Right lobe of liver (tissue), 4 donors: ENCODE measurements at regions not wholly inside any gene's neighbourhood (a gene's known extent, or its start where the extent isn't known, plus 50 kb on each side); places are given as distances from the start of the nearest gene placed in this dataset.

Source experiments
- POLR2A ChIP-seq: fragments of 450-650 bp; IDR thresholded peaks from one replicate; pipeline ENCODE4 v1.6.1; 2017; ENCODE audit warnings: antibody characterized with exemption, mild to moderate bottlenecking
- TF ChIP-seq, protein P1 (sequence below), 4 donors: fragments of 200-600 bp in 3 of 4; fragments of 450-650 bp in 1 of 4; IDR thresholded peaks; one replicate each; pipeline versions ENCODE4 v1.5.1 to v1.8.0; 2016 to 2022; ENCODE audit warnings: antibody characterized with exemption in 4 of 4, mild to moderate bottlenecking in 2 of 4
- donor health status: DM: no; HTN: no; CAD: no.
- donor health status: DM: no; HTN: no; CAD: no.
- donor health status: DM: no; HTN: yes; CAD: no.

GRCh38 chr3:54046641-54047214, 75.6 kb upstream of the CACNA2D3 start:
- TF ChIP-seq, protein P1, sequence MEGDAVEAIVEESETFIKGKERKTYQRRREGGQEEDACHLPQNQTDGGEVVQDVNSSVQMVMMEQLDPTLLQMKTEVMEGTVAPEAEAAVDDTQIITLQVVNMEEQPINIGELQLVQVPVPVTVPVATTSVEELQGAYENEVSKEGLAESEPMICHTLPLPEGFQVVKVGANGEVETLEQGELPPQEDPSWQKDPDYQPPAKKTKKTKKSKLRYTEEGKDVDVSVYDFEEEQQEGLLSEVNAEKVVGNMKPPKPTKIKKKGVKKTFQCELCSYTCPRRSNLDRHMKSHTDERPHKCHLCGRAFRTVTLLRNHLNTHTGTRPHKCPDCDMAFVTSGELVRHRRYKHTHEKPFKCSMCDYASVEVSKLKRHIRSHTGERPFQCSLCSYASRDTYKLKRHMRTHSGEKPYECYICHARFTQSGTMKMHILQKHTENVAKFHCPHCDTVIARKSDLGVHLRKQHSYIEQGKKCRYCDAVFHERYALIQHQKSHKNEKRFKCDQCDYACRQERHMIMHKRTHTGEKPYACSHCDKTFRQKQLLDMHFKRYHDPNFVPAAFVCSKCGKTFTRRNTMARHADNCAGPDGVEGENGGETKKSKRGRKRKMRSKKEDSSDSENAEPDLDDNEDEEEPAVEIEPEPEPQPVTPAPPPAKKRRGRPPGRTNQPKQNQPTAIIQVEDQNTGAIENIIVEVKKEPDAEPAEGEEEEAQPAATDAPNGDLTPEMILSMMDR (IDR thresholded peaks at IDR 0.05), result no peak
- no peak for TF ChIP-seq POLR2A
